H9 (cell line): ENCODE measurements at regions not wholly inside any gene's neighbourhood (a gene's known extent, or its start where the extent isn't known, plus 50 kb on each side); places are given as distances from the start of the nearest gene placed in this dataset.

Experiments used
- DNase-seq: peaks from one replicate; pipeline ENCODE4 v3.0.0-alpha.2; 2017
- H2AFZ ChIP-seq: one replicate; pipeline ENCODE4 v1.6.1; 2013; ENCODE audit warnings: mild to moderate bottlenecking, low read length, control low read depth, moderate library complexity
- H2AK5ac ChIP-seq: 2 replicates; pipeline ENCODE4 v1.6.1; 2013; ENCODE audit warnings: low read length, control low read depth, mixed read lengths; ENCODE audit not compliant: insufficient read length
- H2BK120ac ChIP-seq: one replicate; pipeline ENCODE4 v1.6.1; 2013; ENCODE audit warnings: low read depth, mild to moderate bottlenecking, low read length, control low read depth, inconsistent platforms; ENCODE audit not compliant: poor library complexity, severe bottlenecking
- H2BK12ac ChIP-seq: 2 replicates; pipeline ENCODE4 v1.6.1; 2013; ENCODE audit warnings: low read length, control low read depth, mixed read lengths, low read depth; ENCODE audit not compliant: insufficient read length
- H2BK15ac ChIP-seq: 2 replicates; pipeline ENCODE4 v1.6.1; 2013; ENCODE audit warnings: low read depth, low read length, control low read depth
- H2BK20ac ChIP-seq: one replicate; pipeline ENCODE4 v1.6.1; 2013; ENCODE audit warnings: low read depth, mild to moderate bottlenecking, low read length, control low read depth, inconsistent platforms; ENCODE audit not compliant: poor library complexity, severe bottlenecking
- H2BK5ac ChIP-seq: 2 replicates; pipeline ENCODE4 v1.6.1; 2013; ENCODE audit warnings: low read length, control low read depth, mixed read lengths; ENCODE audit not compliant: insufficient read length
- H3K14ac ChIP-seq: 2 replicates; pipeline ENCODE4 v1.6.1; 2013; ENCODE audit warnings: low read length, control low read depth; ENCODE audit not compliant: insufficient read depth
- H3K18ac ChIP-seq: 2 replicates; pipeline ENCODE4 v1.6.1; 2013; ENCODE audit warnings: low read depth, mild to moderate bottlenecking, mixed read lengths, low read length, control low read depth; ENCODE audit not compliant: insufficient read length
- H3K23ac ChIP-seq: 2 replicates; pipeline ENCODE4 v1.6.1; 2013; ENCODE audit warnings: low read length, control low read depth, mixed read lengths, low read depth; ENCODE audit not compliant: insufficient read length
- H3K23me2 ChIP-seq: 2 replicates; pipeline ENCODE4 v1.6.1; 2013; ENCODE audit warnings: low read depth, mild to moderate bottlenecking, mixed read lengths, low read length, control low read depth; ENCODE audit not compliant: insufficient read length, poor library complexity, severe bottlenecking
- H3K27ac ChIP-seq: 2 replicates; pipeline ENCODE4 v1.5.1; 2013; ENCODE audit warnings: low read length, control low read depth, mixed read lengths, low read depth; ENCODE audit not compliant: insufficient read length
- H3K27me3 ChIP-seq: 2 replicates; pipeline ENCODE4 v1.6.1; 2013; ENCODE audit warnings: low read length, control low read depth, inconsistent platforms; ENCODE audit not compliant: insufficient read depth
- H3K4ac ChIP-seq: 2 replicates; pipeline ENCODE4 v1.6.1; 2013; ENCODE audit warnings: low read depth, mild to moderate bottlenecking, control low read depth, inconsistent platforms, low read length, moderate library complexity
- H3K4me1 ChIP-seq: 2 replicates; pipeline ENCODE4 v1.6.1; 2013; ENCODE audit warnings: low read length, control low read depth, inconsistent platforms; ENCODE audit not compliant: insufficient read depth
- H3K4me2 ChIP-seq: 2 replicates; pipeline ENCODE4 v1.6.1; 2013; ENCODE audit warnings: low read length, control low read depth, mixed read lengths; ENCODE audit not compliant: insufficient read length, insufficient read depth
- H3K56ac ChIP-seq: 2 replicates; pipeline ENCODE4 v1.6.1; 2013; ENCODE audit warnings: low read depth, mild to moderate bottlenecking, mixed read lengths, low read length, control low read depth; ENCODE audit not compliant: insufficient read length
- H3K79me1 ChIP-seq: 2 replicates; pipeline ENCODE4 v1.6.1; 2013; ENCODE audit warnings: low read depth, mild to moderate bottlenecking, moderate library complexity, low read length, control low read depth, inconsistent platforms; ENCODE audit not compliant: insufficient read depth, poor library complexity, severe bottlenecking
- H3K79me2 ChIP-seq: 2 replicates; pipeline ENCODE4 v1.6.1; 2013; ENCODE audit warnings: low read length, control low read depth, inconsistent platforms; ENCODE audit not compliant: insufficient read depth
- H3K9ac ChIP-seq: 2 replicates; pipeline ENCODE4 v1.6.1; 2013; ENCODE audit warnings: low read length, control low read depth, mixed read lengths; ENCODE audit not compliant: insufficient read length; ENCODE audit errors: extremely low read depth
- H3K9me3 ChIP-seq: one replicate; pipeline ENCODE4 v1.6.1; 2013; ENCODE audit warnings: low read depth, low read length, inconsistent platforms; ENCODE audit not compliant: control insufficient read depth
- H3T11ph ChIP-seq: one replicate; pipeline ENCODE4 v1.6.1; 2013; ENCODE audit warnings: mild to moderate bottlenecking, low read length, control low read depth, inconsistent platforms
- H4K20me1 ChIP-seq: one replicate; pipeline ENCODE4 v1.6.1; 2013; ENCODE audit not compliant: control insufficient read depth, insufficient read length, insufficient read depth
- H4K5ac ChIP-seq: 2 replicates; pipeline ENCODE4 v1.6.1; 2013; ENCODE audit warnings: low read depth, mild to moderate bottlenecking, mixed read lengths, low read length, control low read depth; ENCODE audit not compliant: insufficient read length
- H4K8ac ChIP-seq: replicated peaks from 2 replicates; pipeline ENCODE4 v1.6.1; 2013; ENCODE audit warnings: low read length, control low read depth, mixed read lengths, low read depth; ENCODE audit not compliant: insufficient read length
- H4K91ac ChIP-seq: 2 replicates; pipeline ENCODE4 v1.6.1; 2013; ENCODE audit warnings: low read depth, mild to moderate bottlenecking, moderate library complexity, mixed read lengths, low read length, control low read depth; ENCODE audit not compliant: insufficient read length
- H3K27ac Mint-ChIP-seq, 3 experiments: 2 replicates in 2 of 3; 3 replicates in 1 of 3; pipeline ENCODE4 v1.8.0; 2020 to 2021; ENCODE audit warnings: mixed read lengths in 3 of 3, mild to moderate bottlenecking in 1 of 3, moderate library complexity in 1 of 3
- H3K27me3 Mint-ChIP-seq: 2 replicates; pipeline ENCODE4 v1.8.0; 2021; ENCODE audit warnings: low read depth, mild to moderate bottlenecking, moderate library complexity, mixed read lengths
- H3K36me3 Mint-ChIP-seq, 3 experiments: 2 replicates in 2 of 3; 3 replicates in 1 of 3; pipeline ENCODE4 v1.8.0; 2020 to 2021; ENCODE audit warnings: low read depth in 3 of 3, mixed read lengths in 3 of 3; ENCODE audit not compliant: insufficient read depth in 1 of 3
- H3K4me1 Mint-ChIP-seq, 2 experiments: 2 replicates each; pipeline ENCODE4 v1.8.0; 2020; ENCODE audit warnings: mixed read lengths in 2 of 2
- H3K4me3 Mint-ChIP-seq, 2 experiments: 2 replicates in 1 of 2; 3 replicates in 1 of 2; pipeline ENCODE4 v1.8.0; 2020 to 2021; ENCODE audit warnings: mild to moderate bottlenecking in 2 of 2, mixed read lengths in 2 of 2, moderate library complexity in 1 of 2
- H3K9me3 Mint-ChIP-seq, 2 experiments: 2 replicates in 1 of 2; 3 replicates in 1 of 2; pipeline ENCODE4 v1.8.0; 2020; ENCODE audit warnings: mild to moderate bottlenecking in 2 of 2, mixed read lengths in 2 of 2, moderate library complexity in 1 of 2
- CTCF ChIP-seq: fragments of 200-600 bp; sonication (generic); conservative IDR thresholded peaks from 3 replicates; pipeline ENCODE4 v1.8.0; 2021; ENCODE audit warnings: antibody characterized with exemption, mild to moderate bottlenecking
- WGBS: extraction: QIAGEN DNeasy Blood & Tissue Kit; methylation state at CpG from one replicate; pipeline ENCODE4 v1.1.7; 2013; ENCODE audit warnings: missing lambda C conversion rate, low lambda C conversion rate, mixed read lengths; ENCODE audit not compliant: insufficient read length; ENCODE audit errors: extremely low coverage; 5-methylcytosine and 5-hydroxymethylcytosine counted together

- Histone ChIP-seq H3K4me2 (no peak overlapping the region), H3K27me3 (no peaks in the 10 kb centered on the region)
- H3K4me1 Mint-ChIP-seq: no peaks in the 10 kb centered on the region
These were observed 328.8 kb upstream of the SLITRK1 start for GRCh38 chr13:84211048-84211447.

More at GRCh38 chr13:84211048-84211447, 328.8 kb upstream of the SLITRK1 start:
- no peak overlapping the region for H3K4ac ChIP-seq
- no peaks in the 10 kb centered on the region for H4K20me1 ChIP-seq
- no peak overlapping the region for H2BK20ac ChIP-seq
- H3K18ac ChIP-seq: no peak overlapping the region
- H3K27me3 Mint-ChIP-seq: no peaks in the 10 kb centered on the region
- H2AK5ac ChIP-seq: no peak overlapping the region
- no peak overlapping the region for H3K27ac Mint-ChIP-seq
- no peak overlapping the region for H4K8ac ChIP-seq
- no peak overlapping the region for H3K27ac ChIP-seq
- TF ChIP-seq CTCF: no peak
- no peak overlapping the region for H4K5ac ChIP-seq
- H3K23ac ChIP-seq: no peak overlapping the region
- no peak overlapping the region for H4K91ac ChIP-seq
- no peaks in the 10 kb centered on the region; the same call in 1 of the 2 replicates for H3K4me1 ChIP-seq
- no peak overlapping the region for H2BK120ac ChIP-seq
- H3K23me2 ChIP-seq: no peaks in the 10 kb centered on the region
- no peaks in the 10 kb centered on the region for H3K36me3 Mint-ChIP-seq
- H3K9ac ChIP-seq: no peak overlapping the region
- no peaks in the 10 kb centered on the region for H3K79me1 ChIP-seq
- WGBS: no CpG with 5 or more reads among the region's 2 CpGs
- no peak for DNase-seq
- H3T11ph ChIP-seq: no peak overlapping the region
- H3K56ac ChIP-seq: no peak overlapping the region
- no peak overlapping the region for H3K4me3 Mint-ChIP-seq
- H2BK12ac ChIP-seq: no peak overlapping the region
- H3K79me2 ChIP-seq: no peaks in the 10 kb centered on the region
- no peak overlapping the region for H2AFZ ChIP-seq
- H2BK5ac ChIP-seq: no peak overlapping the region
- H3K9me3 Mint-ChIP-seq: peaks cover 0 to 2% of the 10 kb centered on the region in 2 experiments; a peak in 1 of 5 replicates
- no peak overlapping the region for H3K14ac ChIP-seq
- no peaks in the 10 kb centered on the region for H3K9me3 ChIP-seq
- H2BK15ac ChIP-seq: no peak overlapping the region
